ENCODE measurements at regions not wholly inside any gene's neighbourhood (a gene's known extent, or its start where the extent isn't known, plus 50 kb on each side); places are given as distances from the start of the nearest gene placed in this dataset.
A peak's percentile ranks its signal among the peaks of the same experiment; 100 is the strongest.
"Not testable (repeated sequence)": the region's sequence is repeated elsewhere in the genome, so short reads cannot be mapped to it uniquely, and the experiment has no call there.

DNA sequence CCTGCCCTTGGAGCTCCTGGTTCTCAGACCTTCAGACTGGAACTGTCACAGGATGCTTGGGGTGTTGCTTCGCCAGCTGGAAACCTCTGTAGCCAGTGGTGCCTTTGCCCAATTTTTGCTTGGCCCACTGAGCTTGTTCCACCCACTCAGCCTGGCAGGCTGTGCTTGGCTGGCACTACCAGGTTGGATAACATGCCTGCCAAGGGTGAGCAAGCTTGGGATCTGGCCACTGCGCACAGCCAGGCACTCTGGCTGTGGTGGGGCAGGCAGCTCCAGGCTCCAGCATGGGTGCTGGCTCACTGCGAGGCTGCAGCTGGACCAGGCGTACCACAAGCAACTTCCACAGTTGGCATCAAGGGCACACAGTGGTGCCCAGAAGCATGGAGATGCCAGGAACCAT, 967.8 kb upstream of the NCAM2 start:
- in situ Hi-C loops (cut with MboI; ENCODE audit: low pct_ligation_motif_present in 1 of 4, low pct_unique_long_range_greater_than_20kb in 1 of 4, low sequenced_read_pairs in 3 of 4) = no loop called here
- no peak overlapping the region for H3K4me3 ChIP-seq
- intact Hi-C loops (cut with DNase I; ENCODE audit: low total_unique reads) = no loop called here
- H3K27me3 ChIP-seq = no peaks in the 10 kb centered on the region
- no peaks in the 10 kb centered on the region for H3K4me1 ChIP-seq
- no peaks in the 10 kb centered on the region for H3K36me3 ChIP-seq
- no peak overlapping the region for H3K27ac ChIP-seq
- no peak for TF ChIP-seq EP300 (IDR thresholded peaks at IDR 0.05; ENCODE audit: low read depth)
- TF ChIP-seq POLR2AphosphoS5 (IDR thresholded peaks at IDR 0.05) = no peak
- TF ChIP-seq, protein P1, sequence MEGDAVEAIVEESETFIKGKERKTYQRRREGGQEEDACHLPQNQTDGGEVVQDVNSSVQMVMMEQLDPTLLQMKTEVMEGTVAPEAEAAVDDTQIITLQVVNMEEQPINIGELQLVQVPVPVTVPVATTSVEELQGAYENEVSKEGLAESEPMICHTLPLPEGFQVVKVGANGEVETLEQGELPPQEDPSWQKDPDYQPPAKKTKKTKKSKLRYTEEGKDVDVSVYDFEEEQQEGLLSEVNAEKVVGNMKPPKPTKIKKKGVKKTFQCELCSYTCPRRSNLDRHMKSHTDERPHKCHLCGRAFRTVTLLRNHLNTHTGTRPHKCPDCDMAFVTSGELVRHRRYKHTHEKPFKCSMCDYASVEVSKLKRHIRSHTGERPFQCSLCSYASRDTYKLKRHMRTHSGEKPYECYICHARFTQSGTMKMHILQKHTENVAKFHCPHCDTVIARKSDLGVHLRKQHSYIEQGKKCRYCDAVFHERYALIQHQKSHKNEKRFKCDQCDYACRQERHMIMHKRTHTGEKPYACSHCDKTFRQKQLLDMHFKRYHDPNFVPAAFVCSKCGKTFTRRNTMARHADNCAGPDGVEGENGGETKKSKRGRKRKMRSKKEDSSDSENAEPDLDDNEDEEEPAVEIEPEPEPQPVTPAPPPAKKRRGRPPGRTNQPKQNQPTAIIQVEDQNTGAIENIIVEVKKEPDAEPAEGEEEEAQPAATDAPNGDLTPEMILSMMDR (IDR thresholded peaks at IDR 0.05) = no peak
- TF ChIP-seq POLR2A (IDR thresholded peaks at IDR 0.05) = no peak
- 88% methylated on average over 4 of the region's 4 CpGs; no CpG with 5 or more reads in 1 of the 2 donors for WGBS, 2 donors (ENCODE audit: low coverage in 1 of 2)
- H3K9me3 ChIP-seq = no peaks in the 10 kb centered on the region
- no peak for DNase-seq

DNA sequence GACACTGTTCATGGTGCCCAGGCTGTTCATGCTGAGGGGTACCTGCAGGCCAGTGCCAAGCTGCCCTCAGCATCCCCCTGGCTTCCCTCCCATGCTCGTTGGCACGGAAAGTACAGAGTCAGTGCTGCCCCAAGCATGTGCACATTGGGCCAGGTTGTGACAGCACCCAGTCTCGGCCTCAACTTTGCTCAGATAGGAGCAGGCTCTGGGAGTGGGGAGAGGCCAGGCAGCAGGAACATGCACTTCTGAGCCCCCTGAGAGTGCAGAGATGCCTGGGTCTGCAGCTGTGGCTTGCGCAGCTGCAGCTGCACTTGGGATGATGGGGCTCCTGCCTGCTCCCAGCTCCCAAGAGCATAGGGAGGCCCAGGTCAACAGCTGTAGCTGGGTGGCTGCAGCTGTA, 966.4 kb upstream of the NCAM2 start:
- Histone ChIP-seq H3K9me3 (no peaks in the 10 kb centered on the region), H3K27ac (no peak overlapping the region), H3K36me3 (no peaks in the 10 kb centered on the region), H3K27me3 (no peaks in the 10 kb centered on the region), H3K4me1 (no peaks in the 10 kb centered on the region), H3K4me3 (no peak overlapping the region)
- TF ChIP-seq POLR2A (IDR thresholded peaks at IDR 0.05) = no peak
- TF ChIP-seq POLR2AphosphoS5 (IDR thresholded peaks at IDR 0.05) = no peak
- TF ChIP-seq, protein P1 (IDR thresholded peaks at IDR 0.05) = no peak
- no peak for TF ChIP-seq EP300 (IDR thresholded peaks at IDR 0.05; ENCODE audit: low read depth)
- in situ Hi-C loops (cut with MboI; ENCODE audit: low pct_ligation_motif_present in 1 of 4, low pct_unique_long_range_greater_than_20kb in 1 of 4, low sequenced_read_pairs in 3 of 4) = no loop called here
- intact Hi-C loops (cut with DNase I; ENCODE audit: low total_unique reads) = no loop called here
- 70% methylated on average over 3 of the region's 4 CpGs; no CpG with 5 or more reads in 1 of the 2 donors for WGBS, 2 donors (ENCODE audit: low coverage in 1 of 2)
- DNase-seq = no peak

DNA sequence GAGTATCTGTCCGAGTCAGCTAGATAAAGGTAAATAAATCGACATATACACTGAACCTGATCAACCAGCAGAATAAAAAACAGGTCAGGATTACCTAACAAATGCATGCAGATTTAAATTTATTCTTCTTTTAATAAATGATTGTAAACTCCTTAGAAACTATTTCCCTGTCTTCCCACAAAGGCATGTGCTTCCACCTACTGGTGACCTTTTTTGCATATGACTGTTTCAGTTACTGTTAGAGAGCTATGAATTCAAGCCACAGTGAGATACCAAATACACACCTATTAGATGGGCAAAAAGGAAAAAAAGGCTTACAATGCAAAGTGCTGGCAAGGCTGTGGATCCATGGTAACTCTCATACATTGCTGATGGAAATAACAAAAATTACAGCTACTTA, 957.4 kb upstream of the NCAM2 start:
- Histone ChIP-seq H3K36me3 (no peaks in the 10 kb centered on the region), H3K27ac (no peak overlapping the region), H3K9me3 (no peaks in the 10 kb centered on the region), H3K4me1 (no peaks in the 10 kb centered on the region), H3K27me3 (no peaks in the 10 kb centered on the region), H3K4me3 (no peak overlapping the region)
- TF ChIP-seq, protein P1 (IDR thresholded peaks at IDR 0.05) = peak in 2 of 5 experiments; percentile 18 to 21
- TF ChIP-seq POLR2AphosphoS5 (IDR thresholded peaks at IDR 0.05) = no peak
- intact Hi-C loops (cut with DNase I; ENCODE audit: low total_unique reads) (no loop called here), in situ Hi-C loops (cut with MboI; ENCODE audit: low pct_ligation_motif_present in 1 of 4, low pct_unique_long_range_greater_than_20kb in 1 of 4, low sequenced_read_pairs in 3 of 4) (no loop called here)
- DNase-seq = no peak
- 72 to 81% methylated on average over 2 of the region's 2 CpGs for WGBS, 2 donors (ENCODE audit: low coverage in 1 of 2)

DNA sequence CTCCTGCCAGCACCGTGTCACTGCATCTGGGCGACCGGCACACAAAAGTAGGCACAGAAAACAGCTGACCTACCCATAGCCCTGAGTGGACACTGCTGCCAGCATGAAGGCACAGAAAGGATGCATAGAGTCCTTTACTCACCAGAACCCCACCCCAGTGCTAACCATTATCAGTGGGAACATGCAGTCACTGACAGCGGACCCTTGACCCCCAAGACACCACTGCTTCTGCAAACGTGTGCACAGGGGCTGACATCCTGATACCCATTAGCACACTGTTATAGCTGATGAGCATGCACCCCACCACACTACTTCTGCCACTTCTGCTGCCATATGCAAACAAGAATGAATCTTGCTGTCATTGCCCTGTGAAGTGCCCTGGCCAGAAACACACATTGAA, 953.0 kb upstream of the NCAM2 start:
- TF ChIP-seq, protein P1 (IDR thresholded peaks at IDR 0.05) = no peak
- no peak for TF ChIP-seq POLR2A (IDR thresholded peaks at IDR 0.05)
- no peak for TF ChIP-seq POLR2AphosphoS5 (IDR thresholded peaks at IDR 0.05)
- TF ChIP-seq EP300 (IDR thresholded peaks at IDR 0.05; ENCODE audit: low read depth) = no peak
- no peaks in the 10 kb centered on the region for H3K9me3 ChIP-seq
- intact Hi-C loops (cut with DNase I; ENCODE audit: low total_unique reads) = no loop called here
- no peaks in the 10 kb centered on the region for H3K36me3 ChIP-seq
- in situ Hi-C loops (cut with MboI; ENCODE audit: low pct_ligation_motif_present in 1 of 4, low pct_unique_long_range_greater_than_20kb in 1 of 4, low sequenced_read_pairs in 3 of 4) = no loop called here
- H3K4me3 ChIP-seq = no peak overlapping the region
- 95% methylated on average over 5 of the region's 5 CpGs; no CpG with 5 or more reads in 1 of the 2 donors for WGBS, 2 donors (ENCODE audit: low coverage in 1 of 2)
- H3K4me1 ChIP-seq = no peaks in the 10 kb centered on the region
- no peak for DNase-seq
- H3K27ac ChIP-seq = no peak overlapping the region
- H3K27me3 ChIP-seq = no peaks in the 10 kb centered on the region

DNA sequence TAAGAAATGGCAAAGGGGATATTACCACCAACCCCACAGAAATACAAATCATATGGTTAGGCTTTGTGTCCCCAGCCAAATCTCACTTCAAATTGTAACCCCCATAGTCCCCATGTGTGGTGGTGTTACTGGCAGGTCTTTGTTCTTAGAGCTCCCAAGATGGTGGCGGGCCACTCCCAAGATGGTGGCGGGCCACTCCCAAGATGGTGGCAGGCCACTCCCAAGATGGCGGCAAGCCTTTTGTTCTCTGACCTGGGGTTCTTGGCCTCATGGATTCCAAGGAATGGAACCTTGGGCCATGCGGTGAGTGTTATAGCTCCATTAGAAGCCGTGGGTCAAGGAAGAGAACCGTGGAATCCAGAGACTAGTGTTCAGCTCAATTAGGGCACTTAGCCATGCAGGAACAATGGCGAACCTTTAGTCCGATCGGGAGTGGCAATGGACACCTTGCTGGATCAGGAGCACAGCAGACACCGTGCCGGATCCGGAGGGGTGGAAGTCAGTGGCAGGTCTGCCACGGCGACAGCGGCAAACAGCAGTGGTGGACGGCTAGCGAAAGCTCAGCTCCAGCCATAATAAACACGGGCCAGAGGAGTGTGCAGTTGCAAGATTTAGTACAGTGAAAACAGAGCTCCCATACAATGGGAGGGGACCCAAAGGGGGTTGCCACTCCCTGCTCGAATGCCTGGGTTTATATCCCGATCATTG, 949.9 kb upstream of the NCAM2 start:
- DNase-seq; H3K36me3 ChIP-seq; H3K27me3 ChIP-seq; H3K27ac ChIP-seq; intact Hi-C loops (cut with DNase I; ENCODE audit: low total_unique reads); H3K9me3 ChIP-seq; in situ Hi-C loops (cut with MboI; ENCODE audit: low pct_ligation_motif_present in 1 of 4, low pct_unique_long_range_greater_than_20kb in 1 of 4, low sequenced_read_pairs in 3 of 4); H3K4me3 ChIP-seq; H3K4me1 ChIP-seq: not testable (repeated sequence)
- WGBS, 2 donors (ENCODE audit: low coverage in 1 of 2) = 86% methylated on average over 19 of the region's 20 CpGs; no CpG with 5 or more reads in 1 of the 2 donors
